K562 (cell line): ENCODE measurements at regions not wholly inside any gene's neighbourhood (a gene's known extent, or its start where the extent isn't known, plus 50 kb on each side); places are given as distances from the start of the nearest gene placed in this dataset.

Experiments
- CHD7 ChIP-seq: fragments of 200-600 bp; sonication (generic); IDR thresholded peaks from one replicate; pipeline ENCODE4 v1.6.1; 2012; ENCODE audit warnings: mild to moderate bottlenecking, low read depth, low read length, inconsistent platforms
- ESRRA ChIP-seq: fragments of 450-650 bp; IDR thresholded peaks from 2 replicates; pipeline ENCODE4 v1.6.1; 2014; ENCODE audit warnings: low read depth, mild to moderate bottlenecking, moderate library complexity, borderline replicate concordance
- FOXJ2 ChIP-seq: fragments of 200-800 bp; sonication (Bioruptor generic); IDR thresholded peaks from 2 replicates; pipeline ENCODE4 v1.6.1; 2016; ENCODE audit warnings: missing genetic modification characterization, missing compliant biosample characterization
- ZBTB9 ChIP-seq: fragments of 450-650 bp; formaldehyde crosslinking; IDR thresholded peaks from 2 replicates; pipeline ENCODE4 v1.4.0; 2020; ENCODE audit warnings: mild to moderate bottlenecking, moderate library complexity

GRCh38 chr12:124438437-124439056, 128.9 kb downstream of the NCOR2 start (continued):
- TF ChIP-seq CHD7 (no peak), ZBTB9 (CRISPR knock-in tag) (0 out of 2 replicates have a peak, but pooled peaks have one; percentile 7), ESRRA (no peak), FOXJ2 (no peak)
